ENCODE measurements at regions not wholly inside any gene's neighbourhood (a gene's known extent, or its start where the extent isn't known, plus 50 kb on each side); places are given as distances from the start of the nearest gene placed in this dataset.

DNA sequence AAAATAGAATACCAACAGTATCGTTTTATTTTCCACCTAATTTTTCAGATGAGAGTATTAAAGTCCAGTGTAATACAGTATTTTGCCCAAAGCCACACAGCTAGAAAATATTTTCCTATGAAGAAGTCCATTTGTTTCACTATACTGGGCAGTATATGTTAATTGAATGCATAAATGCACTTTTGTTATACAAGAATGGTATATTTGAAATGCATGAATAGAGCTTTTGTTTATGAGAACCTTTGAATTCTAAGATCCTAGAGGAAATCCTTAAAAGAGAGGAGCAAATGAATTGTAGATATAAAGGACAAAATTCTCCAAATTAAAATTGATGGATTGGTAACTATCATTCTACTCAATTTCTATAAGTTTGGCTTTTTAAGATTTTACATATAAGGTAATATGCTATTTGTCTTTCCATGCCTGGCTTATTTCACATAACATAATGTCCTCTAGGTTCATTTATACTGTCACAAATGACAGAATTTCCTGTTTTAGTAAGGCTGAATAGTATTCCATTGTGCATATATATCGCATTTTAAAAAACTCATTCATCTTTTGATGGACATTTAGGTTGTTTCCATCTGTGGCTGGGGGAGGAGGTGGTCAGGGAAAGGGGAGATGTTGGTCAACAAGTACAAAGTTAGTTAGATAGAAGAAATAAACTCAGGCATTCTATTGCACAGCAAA is 136.6 kb upstream of the DCN start:
- no peak overlapping the region for H3K9ac ChIP-seq (ENCODE audit: low read length)
- no peaks in the 10 kb centered on the region for H3K9me3 ChIP-seq (ENCODE audit: insufficient read depth, low read length)
- TF ChIP-seq CTCF (IDR thresholded peaks at IDR 0.05; ENCODE audit: insufficient read depth, low read length, poor library complexity, severe bottlenecking) = no peak
- no peak for TF ChIP-seq EZH2phosphoT487 (conservative IDR thresholded peaks at IDR 0.05; ENCODE audit: low read length)
- no peaks in the 10 kb centered on the region for H3K9me2 ChIP-seq (replicated peaks; ENCODE audit: insufficient read depth, low read length)
- H3K36me3 ChIP-seq (ENCODE audit: low read length) = no peaks in the 10 kb centered on the region
- H2AFZ ChIP-seq (ENCODE audit: low read depth, low read length, severe bottlenecking) = no peak overlapping the region
- H4K20me1 ChIP-seq (ENCODE audit: low read depth, low read length) = no peaks in the 10 kb centered on the region
- no peak overlapping the region for H3K27ac ChIP-seq (ENCODE audit: low read depth, low read length)
- H3K4me3 ChIP-seq (ENCODE audit: insufficient read depth, low read length, poor library complexity, severe bottlenecking) = no peak overlapping the region
- no peaks in the 10 kb centered on the region for H3K79me2 ChIP-seq (ENCODE audit: insufficient read depth, low read length)
- no peaks in the 10 kb centered on the region for H3K27me3 ChIP-seq (ENCODE audit: low read length)
- no peak overlapping the region for H3K4me2 ChIP-seq (ENCODE audit: low read depth, low read length, poor library complexity, severe bottlenecking)
- no peaks in the 10 kb centered on the region for H3F3A ChIP-seq (ENCODE audit: insufficient read depth)

DNA sequence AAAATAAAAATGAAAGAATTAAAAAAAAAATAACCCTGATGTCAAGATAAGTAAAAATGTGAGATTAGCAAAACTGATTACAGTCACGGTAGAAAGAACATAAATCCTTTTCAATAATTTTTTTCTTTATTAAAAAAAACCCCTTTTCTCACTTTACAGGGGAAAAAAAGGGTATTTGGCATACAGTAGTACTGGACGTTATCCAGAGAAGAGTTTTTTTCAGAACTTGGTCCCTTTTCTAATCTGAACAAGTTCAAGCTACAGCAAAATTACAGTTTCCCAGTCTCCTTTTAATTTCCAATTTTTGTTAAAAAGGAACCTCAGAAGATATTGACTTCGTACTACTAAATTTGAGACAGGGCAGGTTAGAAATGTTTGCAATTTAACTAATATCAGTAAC is 134.7 kb upstream of the DCN start:
- H3K27ac ChIP-seq (ENCODE audit: low read depth, low read length) = no peak overlapping the region

GRCh38 chr12:91316907-91317269 is 134.3 kb upstream of the DCN start:
- Histone ChIP-seq H3F3A (ENCODE audit: insufficient read depth) (no peaks in the 10 kb centered on the region), H2AFZ (ENCODE audit: low read depth, low read length, severe bottlenecking) (no peak overlapping the region), H3K9ac (ENCODE audit: low read length) (no peak overlapping the region), H3K4me2 (ENCODE audit: low read depth, low read length, poor library complexity, severe bottlenecking) (no peak overlapping the region), H4K20me1 (ENCODE audit: low read depth, low read length) (no peaks in the 10 kb centered on the region), H3K9me3 (ENCODE audit: insufficient read depth, low read length) (no peaks in the 10 kb centered on the region), H3K27ac (ENCODE audit: low read depth, low read length) (no peak overlapping the region), H3K9me2 (replicated peaks; ENCODE audit: insufficient read depth, low read length) (no peaks in the 10 kb centered on the region), H3K4me3 (ENCODE audit: insufficient read depth, low read length, poor library complexity, severe bottlenecking) (no peak overlapping the region), H3K36me3 (ENCODE audit: low read length) (no peaks in the 10 kb centered on the region), H3K79me2 (ENCODE audit: insufficient read depth, low read length) (no peaks in the 10 kb centered on the region), H3K27me3 (ENCODE audit: low read length) (no peaks in the 10 kb centered on the region)
- TF ChIP-seq CTCF (IDR thresholded peaks at IDR 0.05; ENCODE audit: insufficient read depth, low read length, poor library complexity, severe bottlenecking) (no peak), EZH2phosphoT487 (conservative IDR thresholded peaks at IDR 0.05; ENCODE audit: low read length) (no peak)

More for the DNA sequence above, 134.7 kb upstream of the DCN start:
- Histone ChIP-seq H3K27me3 (ENCODE audit: low read length) (no peaks in the 10 kb centered on the region), H3K4me3 (ENCODE audit: insufficient read depth, low read length, poor library complexity, severe bottlenecking) (no peak overlapping the region), H3K9me2 (replicated peaks; ENCODE audit: insufficient read depth, low read length) (no peaks in the 10 kb centered on the region), H3F3A (ENCODE audit: insufficient read depth) (no peaks in the 10 kb centered on the region), H2AFZ (ENCODE audit: low read depth, low read length, severe bottlenecking) (no peak overlapping the region), H3K4me2 (ENCODE audit: low read depth, low read length, poor library complexity, severe bottlenecking) (no peak overlapping the region), H3K36me3 (ENCODE audit: low read length) (no peaks in the 10 kb centered on the region), H3K9me3 (ENCODE audit: insufficient read depth, low read length) (no peaks in the 10 kb centered on the region), H3K9ac (ENCODE audit: low read length) (no peak overlapping the region), H4K20me1 (ENCODE audit: low read depth, low read length) (no peaks in the 10 kb centered on the region), H3K79me2 (ENCODE audit: insufficient read depth, low read length) (no peaks in the 10 kb centered on the region)
- TF ChIP-seq CTCF (IDR thresholded peaks at IDR 0.05; ENCODE audit: insufficient read depth, low read length, poor library complexity, severe bottlenecking) (no peak), EZH2phosphoT487 (conservative IDR thresholded peaks at IDR 0.05; ENCODE audit: low read length) (no peak)

Data from SU-DHL-6 (cell line).